SIG-M5 (cell line): ENCODE measurements at regions not wholly inside any gene's neighbourhood (a gene's known extent, or its start where the extent isn't known, plus 50 kb on each side); places are given as distances from the start of the nearest gene placed in this dataset.

ENCODE experiments used
- DNase-seq: peaks from one replicate; lab custom pipeline; 2025; lab: John Stamatoyannopoulos, UW

- no peak for DNase-seq
Measured at GRCh38 chr16:85309656-85310587, 197.7 kb upstream of the CIBAR2 start.

GRCh38 chr16:85310868-85311585 lies 198.8 kb upstream of the CIBAR2 start:
- no peak for DNase-seq

- no peak for DNase-seq
Measured at GRCh38 chr16:85311741-85312140, 199.5 kb upstream of the CIBAR2 start.

- no peak for DNase-seq
Measured at GRCh38 chr16:85312174-85312573, 199.9 kb upstream of the CIBAR2 start.

- DNase-seq, result no peak
Measured at GRCh38 chr16:85312642-85313525, 200.6 kb upstream of the CIBAR2 start.

GRCh38 chr16:85313526-85314301 lies 201.4 kb upstream of the CIBAR2 start:
- no peak for DNase-seq

GRCh38 chr16:85314512-85314971 lies 202.3 kb upstream of the CIBAR2 start:
- DNase-seq, result no peak

- DNase-seq, result no peak
Measured at GRCh38 chr16:85315866-85316265, 203.6 kb upstream of the CIBAR2 start.

GRCh38 chr16:85316321-85316919 lies 204.1 kb upstream of the CIBAR2 start:
- no peak for DNase-seq

GRCh38 chr16:85316944-85317343 lies 204.7 kb upstream of the CIBAR2 start:
- DNase-seq, result no peak

GRCh38 chr16:85317704-85318103 lies 205.4 kb upstream of the CIBAR2 start:
- no peak for DNase-seq

GRCh38 chr16:85319208-85319983 lies 207.1 kb upstream of the CIBAR2 start:
- no peak for DNase-seq

GRCh38 chr16:85319984-85320440 lies 207.7 kb upstream of the CIBAR2 start:
- DNase-seq, result no peak

GRCh38 chr16:85320677-85321385 lies 208.6 kb upstream of the CIBAR2 start:
- no peak for DNase-seq

GRCh38 chr16:85321509-85322271 lies 209.4 kb upstream of the CIBAR2 start:
- no peak for DNase-seq

- DNase-seq, result no peak
Measured at GRCh38 chr16:85323230-85323960, 211.1 kb upstream of the CIBAR2 start.

GRCh38 chr16:85323961-85324253 lies 211.6 kb upstream of the CIBAR2 start:
- DNase-seq, result no peak

GRCh38 chr16:85324488-85324887 lies 212.2 kb upstream of the CIBAR2 start:
- DNase-seq, result no peak
